ENCODE measurements at regions not wholly inside any gene's neighbourhood (a gene's known extent, or its start where the extent isn't known, plus 50 kb on each side); places are given as distances from the start of the nearest gene placed in this dataset.

DNA sequence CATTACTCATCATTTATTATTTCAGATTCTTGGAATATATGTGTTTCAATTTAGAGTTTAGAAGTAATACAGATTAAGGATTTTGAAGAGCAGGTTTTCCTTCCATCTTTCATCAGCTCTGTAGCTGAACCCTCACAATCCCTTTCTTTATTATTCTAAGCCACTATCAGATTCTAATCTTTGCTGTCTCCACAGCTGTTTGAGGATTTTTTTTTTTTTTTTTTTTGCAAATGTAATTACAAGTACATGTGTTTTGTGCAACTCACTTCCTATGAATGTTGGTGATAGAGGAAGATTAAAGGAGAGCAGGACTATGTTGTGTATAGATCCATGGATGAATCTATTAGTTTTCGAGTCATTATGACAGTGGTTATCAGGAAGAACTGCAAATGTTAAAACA lies 87.4 kb upstream of the TENM3 start:
- no TSS peak for BruUV-seq (replicated peaks)
- H3K36me3 ChIP-seq (ENCODE audit: control insufficient read depth in 1 of 2, insufficient read depth in 2 of 2, low read length in 2 of 2) = no peaks in the 10 kb centered on the region
- H3K4me2 ChIP-seq (ENCODE audit: low read length) = no peak overlapping the region
- POLR2A ChIA-PET = no interaction called here
- H3K9me3 ChIP-seq (ENCODE audit: control insufficient read depth in 1 of 2, insufficient read depth in 1 of 2, low read depth in 1 of 2, low read length in 2 of 2) = no peaks in the 10 kb centered on the region
- H3K9me2 ChIP-seq (ENCODE audit: insufficient read depth) = no peaks in the 10 kb centered on the region
- no peaks in the 10 kb centered on the region for H3K4me1 ChIP-seq (ENCODE audit: control insufficient read depth in 1 of 2, insufficient read depth in 2 of 2, low read length in 2 of 2)
- CTCF ChIA-PET = no interaction called here
- no peak overlapping the region for H3K27ac ChIP-seq (ENCODE audit: low read depth, low read length)
- H3K79me2 ChIP-seq (ENCODE audit: insufficient read depth, low read length) = no peaks in the 10 kb centered on the region
- DNase-seq (ENCODE audit: low read depth, low spot score) (no peak), ATAC-seq (no peak)
- RAD21 ChIA-PET (ENCODE audit: low non-redundant PET in 1 of 2, low total read pairs in 2 of 2, uncharacterized antibody in 2 of 2, unreplicated experiment in 2 of 2) = no interaction called here
- H3K4me3 ChIP-seq (replicated peaks in 1 of 2; ENCODE audit: low read depth in 1 of 2, low read length in 2 of 2) = no peak overlapping the region
- H4K20me1 ChIP-seq (ENCODE audit: insufficient read depth) = no peaks in the 10 kb centered on the region
- TF ChIP-seq ELF1 (IDR thresholded peaks at IDR 0.05; ENCODE audit: borderline replicate concordance, low read depth) (no peak), POLR2A (IDR thresholded peaks at IDR 0.05; ENCODE audit: borderline replicate concordance, extremely low read depth, insufficient read depth, insufficient read length) (no peak), TCF7L2 (IDR thresholded peaks at IDR 0.05; ENCODE audit: borderline replicate concordance, extremely low read depth, insufficient read depth, insufficient read length) (no peak)
- peaks cover 21% of the 10 kb centered on the region for H3K27me3 ChIP-seq (ENCODE audit: insufficient read depth, low read length)
- H2AFZ ChIP-seq (ENCODE audit: low read depth, low read length, poor library complexity, severe bottlenecking) = no peak overlapping the region
- no peak overlapping the region for H3K9ac ChIP-seq (ENCODE audit: low read length)
- intact Hi-C loops (cut with micrococcal nuclease) = no loop called here

DNA sequence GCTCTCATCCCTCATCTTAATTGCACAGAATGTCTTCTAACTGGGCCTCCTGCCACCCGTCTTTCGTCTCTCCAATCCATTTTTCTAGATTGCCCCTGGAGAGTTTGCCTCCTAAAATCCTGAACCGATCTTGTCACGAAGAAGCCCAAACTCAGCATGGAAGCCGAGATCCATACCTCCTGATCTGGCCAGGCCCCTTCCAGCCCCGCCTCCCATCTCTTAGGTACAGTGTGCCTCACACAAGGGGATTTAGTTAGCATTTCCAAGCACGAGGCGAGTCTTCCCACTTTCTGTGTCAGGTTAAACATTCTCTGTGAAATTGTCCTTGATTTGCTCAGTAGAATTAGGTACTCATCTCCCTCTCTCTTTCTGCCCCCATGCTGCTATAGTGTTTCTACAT lies 80.0 kb upstream of the TENM3 start:
- no TSS peak for BruUV-seq (replicated peaks)
- DNase-seq (ENCODE audit: low read depth, low spot score) (no peak), ATAC-seq (no peak)
- no peak overlapping the region for H3K27ac ChIP-seq (ENCODE audit: low read depth, low read length)
- H2AFZ ChIP-seq (ENCODE audit: low read depth, low read length, poor library complexity, severe bottlenecking) = no peak overlapping the region
- H3K79me2 ChIP-seq (ENCODE audit: insufficient read depth, low read length) = no peaks in the 10 kb centered on the region
- ChIA-PET RAD21 (ENCODE audit: low non-redundant PET in 1 of 2, low total read pairs in 2 of 2, uncharacterized antibody in 2 of 2, unreplicated experiment in 2 of 2) (no interaction called here), POLR2A (no interaction called here), CTCF (no interaction called here)
- no peak overlapping the region for H3K4me3 ChIP-seq (replicated peaks in 1 of 2; ENCODE audit: low read depth in 1 of 2, low read length in 2 of 2)
- H3K9me3 ChIP-seq (ENCODE audit: control insufficient read depth in 1 of 2, insufficient read depth in 1 of 2, low read depth in 1 of 2, low read length in 2 of 2) = no peaks in the 10 kb centered on the region
- no peaks in the 10 kb centered on the region for H3K9me2 ChIP-seq (ENCODE audit: insufficient read depth)
- H3K4me1 ChIP-seq (ENCODE audit: control insufficient read depth in 1 of 2, insufficient read depth in 2 of 2, low read length in 2 of 2) = no peaks in the 10 kb centered on the region
- H3K27me3 ChIP-seq (ENCODE audit: insufficient read depth, low read length) = peaks cover 13% of the 10 kb centered on the region; the same call in 1 of the 2 replicates
- intact Hi-C loops (cut with micrococcal nuclease) = no loop called here
- no peak overlapping the region for H3K4me2 ChIP-seq (ENCODE audit: low read length)
- no peaks in the 10 kb centered on the region for H4K20me1 ChIP-seq (ENCODE audit: insufficient read depth)
- no peak overlapping the region for H3K9ac ChIP-seq (ENCODE audit: low read length)
- H3K36me3 ChIP-seq (ENCODE audit: control insufficient read depth in 1 of 2, insufficient read depth in 2 of 2, low read length in 2 of 2) = no peaks in the 10 kb centered on the region
- TF ChIP-seq TCF7L2 (IDR thresholded peaks at IDR 0.05; ENCODE audit: borderline replicate concordance, extremely low read depth, insufficient read depth, insufficient read length) (no peak), FOSL1 (IDR thresholded peaks at IDR 0.05; ENCODE audit: low read depth) (no peak), EZH2phosphoT487 (IDR thresholded peaks at IDR 0.05; ENCODE audit: borderline replicate concordance) (no peak), REST (IDR thresholded peaks at IDR 0.05; ENCODE audit: low read depth) (no peak), MAX (IDR thresholded peaks at IDR 0.05) (no peak), SRF (IDR thresholded peaks at IDR 0.05; ENCODE audit: low read depth) (no peak), POLR2AphosphoS5 (IDR thresholded peaks at IDR 0.05; ENCODE audit: low read depth, low read length) (no peak), CTCF (IDR thresholded peaks at IDR 0.05 in 2 of 3, conservative IDR thresholded peaks at IDR 0.05 in 1 of 3; ENCODE audit: borderline replicate concordance in 1 of 3, insufficient read depth in 1 of 3, low read depth in 2 of 3, low read length in 2 of 3) (no peak), CEBPB (IDR thresholded peaks at IDR 0.05; ENCODE audit: low read depth) (no peak), RAD21 (IDR thresholded peaks at IDR 0.05; ENCODE audit: low read depth) (no peak), JUND (IDR thresholded peaks at IDR 0.05) (no peak)
- TF ChIP-seq, protein P1, sequence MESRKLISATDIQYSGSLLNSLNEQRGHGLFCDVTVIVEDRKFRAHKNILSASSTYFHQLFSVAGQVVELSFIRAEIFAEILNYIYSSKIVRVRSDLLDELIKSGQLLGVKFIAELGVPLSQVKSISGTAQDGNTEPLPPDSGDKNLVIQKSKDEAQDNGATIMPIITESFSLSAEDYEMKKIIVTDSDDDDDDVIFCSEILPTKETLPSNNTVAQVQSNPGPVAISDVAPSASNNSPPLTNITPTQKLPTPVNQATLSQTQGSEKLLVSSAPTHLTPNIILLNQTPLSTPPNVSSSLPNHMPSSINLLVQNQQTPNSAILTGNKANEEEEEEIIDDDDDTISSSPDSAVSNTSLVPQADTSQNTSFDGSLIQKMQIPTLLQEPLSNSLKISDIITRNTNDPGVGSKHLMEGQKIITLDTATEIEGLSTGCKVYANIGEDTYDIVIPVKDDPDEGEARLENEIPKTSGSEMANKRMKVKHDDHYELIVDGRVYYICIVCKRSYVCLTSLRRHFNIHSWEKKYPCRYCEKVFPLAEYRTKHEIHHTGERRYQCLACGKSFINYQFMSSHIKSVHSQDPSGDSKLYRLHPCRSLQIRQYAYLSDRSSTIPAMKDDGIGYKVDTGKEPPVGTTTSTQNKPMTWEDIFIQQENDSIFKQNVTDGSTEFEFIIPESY (IDR thresholded peaks at IDR 0.05; ENCODE audit: extremely low read depth, insufficient replicate concordance, low read length) = no peak

Data from HCT116 (cell line).